Activated naive CD4-positive, alpha-beta T cell treated with anti-CD3 and anti-CD28 coated beads for 36 hours (primary cell): ENCODE measurements at regions not wholly inside any gene's neighbourhood (a gene's known extent, or its start where the extent isn't known, plus 50 kb on each side); places are given as distances from the start of the nearest gene placed in this dataset.
"Not testable (repeated sequence)": the region's sequence is repeated elsewhere in the genome, so short reads cannot be mapped to it uniquely, and the experiment has no call there.

Experiments used
- CTCF ChIA-PET: fragments of 350-600 bp; sonication (Branson Sonifier 250); formaldehyde crosslinking; loops from one replicate; lab custom pipeline; 2021; ENCODE audit warnings: antibody characterized with exemption; lab: Charles Lee
- DNase-seq: peaks from one replicate; pipeline ENCODE4 v3.0.0-alpha.2; 2020
- H3K27ac Mint-ChIP-seq: one replicate; pipeline ENCODE4 v1.8.0; 2021; ENCODE audit warnings: mild to moderate bottlenecking, mixed read lengths
- H3K27me3 Mint-ChIP-seq: one replicate; pipeline ENCODE4 v1.8.0; 2021; ENCODE audit warnings: low read depth, mixed read lengths
- H3K36me3 Mint-ChIP-seq: one replicate; pipeline ENCODE4 v1.8.0; 2021; ENCODE audit warnings: low read depth, mixed read lengths
- H3K4me1 Mint-ChIP-seq: one replicate; pipeline ENCODE4 v1.8.0; 2021; ENCODE audit warnings: low read depth, mixed read lengths
- H3K4me3 Mint-ChIP-seq: one replicate; pipeline ENCODE4 v1.8.0; 2021; ENCODE audit warnings: mild to moderate bottlenecking, moderate library complexity, mixed read lengths
- H3K9me3 Mint-ChIP-seq: one replicate; pipeline ENCODE4 v1.8.0; 2021; ENCODE audit warnings: mixed read lengths
- intact Hi-C: fragments of 100-400 bp; cut with micrococcal nuclease; formaldehyde crosslinking; loops from one replicate; pipeline ENCODE4 v1.15.1; 2023

GRCh38 chr4:134867027-134867426, 665.4 kb upstream of the PABPC4L start:
- Mint-ChIP-seq H3K36me3 (no peaks in the 10 kb centered on the region), H3K4me1 (no peaks in the 10 kb centered on the region), H3K27ac (no peak overlapping the region), H3K4me3 (no peak overlapping the region), H3K9me3 (peaks cover 4% of the 10 kb centered on the region), H3K27me3 (no peaks in the 10 kb centered on the region)
- intact Hi-C loops = no loop called here
- CTCF ChIA-PET = no interaction called here
- no peak for DNase-seq

GRCh38 chr4:134865675-134866074, 664.1 kb upstream of the PABPC4L start:
- DNase-seq = no peak
- Mint-ChIP-seq H3K36me3 (no peaks in the 10 kb centered on the region), H3K4me1 (no peaks in the 10 kb centered on the region), H3K4me3 (no peak overlapping the region), H3K9me3 (peaks cover 8% of the 10 kb centered on the region), H3K27me3 (no peaks in the 10 kb centered on the region), H3K27ac (no peak overlapping the region)
- CTCF ChIA-PET = no interaction called here
- intact Hi-C loops = no loop called here

GRCh38 chr4:134862116-134862515, 660.5 kb upstream of the PABPC4L start:
- peaks cover 6% of the 10 kb centered on the region for H3K9me3 Mint-ChIP-seq
- no peaks in the 10 kb centered on the region for H3K4me1 Mint-ChIP-seq
- intact Hi-C loops = no loop called here
- no peak overlapping the region for H3K4me3 Mint-ChIP-seq
- no peaks in the 10 kb centered on the region for H3K36me3 Mint-ChIP-seq
- no peak for DNase-seq
- CTCF ChIA-PET = interaction anchor here (0.6 kb wide), 1 partner anchor 836 kb away, joined by 3 read pairs; no protein-coding TSS in a partner anchor
- H3K27ac Mint-ChIP-seq = no peak overlapping the region
- H3K27me3 Mint-ChIP-seq = no peaks in the 10 kb centered on the region

- H3K9me3 Mint-ChIP-seq = peaks cover 10% of the 10 kb centered on the region
- H3K36me3 Mint-ChIP-seq = no peaks in the 10 kb centered on the region
- CTCF ChIA-PET = no interaction called here
- no peak overlapping the region for H3K4me3 Mint-ChIP-seq
- H3K27ac Mint-ChIP-seq = no peak overlapping the region
- DNase-seq = no peak
- intact Hi-C loops = no loop called here
- no peaks in the 10 kb centered on the region for H3K27me3 Mint-ChIP-seq
- no peaks in the 10 kb centered on the region for H3K4me1 Mint-ChIP-seq
These were observed 647.1 kb upstream of the PABPC4L start for GRCh38 chr4:134848681-134849080.

DNA sequence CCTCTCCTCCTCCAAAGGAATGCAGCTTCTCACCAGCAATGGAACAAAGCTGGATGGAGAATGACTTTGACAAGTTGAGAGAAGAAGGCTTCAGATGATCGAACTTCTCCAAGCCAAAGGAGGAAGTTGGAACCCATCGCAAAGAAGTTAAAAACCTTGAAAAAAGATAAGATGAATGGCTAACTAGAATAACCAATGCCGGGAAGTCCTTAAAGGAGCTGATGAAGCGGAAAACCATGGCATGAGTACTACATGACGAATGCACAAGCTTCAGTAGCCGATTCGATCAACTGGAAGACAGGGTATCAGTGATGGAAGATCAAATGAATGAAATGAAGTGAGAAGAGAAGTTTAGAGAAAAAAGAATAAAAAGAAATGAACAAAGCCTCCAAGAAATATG, 629.2 kb upstream of the PABPC4L start:
- H3K27ac Mint-ChIP-seq, CTCF ChIA-PET, H3K27me3 Mint-ChIP-seq, DNase-seq, H3K4me1 Mint-ChIP-seq, H3K36me3 Mint-ChIP-seq, H3K4me3 Mint-ChIP-seq, intact Hi-C loops, H3K9me3 Mint-ChIP-seq: not testable (repeated sequence)

DNA sequence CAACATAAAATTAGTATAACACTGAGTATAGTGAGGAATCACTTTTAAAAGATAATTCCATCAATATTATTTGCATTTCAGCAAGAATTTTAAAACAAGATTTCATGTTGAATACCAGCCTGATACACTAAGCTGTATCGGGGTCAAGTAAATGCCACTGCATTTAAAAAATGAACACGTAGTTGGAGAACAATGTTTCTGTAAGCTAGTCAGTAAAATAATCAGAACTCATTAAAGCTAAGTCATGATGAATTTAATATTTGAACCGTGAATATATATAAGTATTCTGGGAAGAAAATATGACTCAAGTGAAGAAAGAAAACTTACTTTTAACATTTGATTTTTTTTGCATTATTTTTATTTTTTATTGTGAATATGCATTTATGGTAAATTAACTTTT, 611.0 kb upstream of the PABPC4L start:
- CTCF ChIA-PET = no interaction called here
- intact Hi-C loops = no loop called here
- no peaks in the 10 kb centered on the region for H3K36me3 Mint-ChIP-seq
- no peaks in the 10 kb centered on the region for H3K4me1 Mint-ChIP-seq
- no peak overlapping the region for H3K27ac Mint-ChIP-seq
- H3K9me3 Mint-ChIP-seq = peaks cover 9% of the 10 kb centered on the region
- H3K27me3 Mint-ChIP-seq = no peaks in the 10 kb centered on the region
- no peak overlapping the region for H3K4me3 Mint-ChIP-seq
- no peak for DNase-seq

DNA sequence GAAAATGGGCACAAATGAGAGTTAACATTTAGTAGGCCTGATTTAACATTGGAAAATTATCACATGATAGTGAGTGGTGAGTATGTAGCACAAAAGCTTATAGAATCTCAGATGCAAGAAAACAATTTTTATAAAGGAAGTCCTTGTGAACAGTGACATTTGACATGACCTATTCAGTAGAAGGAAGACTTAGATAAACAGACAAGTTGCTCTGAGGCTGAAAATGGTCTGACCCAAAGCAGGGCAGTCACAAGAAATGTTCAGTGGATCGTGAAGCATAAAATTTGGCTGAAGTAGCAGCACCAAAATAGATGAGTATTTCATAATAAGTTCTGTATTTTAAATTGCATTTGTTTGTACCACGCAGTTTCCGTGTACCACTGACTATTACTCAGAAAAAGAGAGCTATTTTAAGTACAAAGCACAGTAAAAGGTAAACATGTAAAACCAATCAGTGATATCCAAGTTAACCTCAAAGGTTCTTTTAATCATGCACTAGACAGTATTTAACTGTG, 605.7 kb upstream of the PABPC4L start:
- H3K27me3 Mint-ChIP-seq = no peaks in the 10 kb centered on the region
- H3K27ac Mint-ChIP-seq = no peak overlapping the region
- no peaks in the 10 kb centered on the region for H3K36me3 Mint-ChIP-seq
- DNase-seq = no peak
- H3K9me3 Mint-ChIP-seq = peaks cover 4% of the 10 kb centered on the region
- H3K4me3 Mint-ChIP-seq = no peak overlapping the region
- intact Hi-C loops = no loop called here
- CTCF ChIA-PET = no interaction called here
- H3K4me1 Mint-ChIP-seq = no peaks in the 10 kb centered on the region

DNA sequence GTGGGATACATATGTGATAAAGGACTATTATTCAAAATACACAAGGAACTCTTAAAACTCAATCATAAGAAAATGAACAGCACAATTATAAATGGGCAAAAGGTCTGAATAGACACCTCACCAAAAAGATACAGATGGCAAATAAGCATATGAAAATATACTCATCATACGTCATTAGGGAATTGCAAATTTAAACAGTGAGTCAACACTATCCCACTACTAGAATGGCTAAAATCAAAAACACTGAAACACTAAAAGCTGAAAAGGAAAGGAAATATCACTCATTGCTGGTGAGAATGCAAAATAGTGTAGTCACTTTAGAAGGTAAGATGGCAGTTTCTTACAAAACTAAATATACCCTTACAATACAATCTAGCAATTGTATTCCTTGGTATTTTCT, 597.0 kb upstream of the PABPC4L start:
- intact Hi-C loops = no loop called here
- H3K4me3 Mint-ChIP-seq = no peak overlapping the region
- no peak for DNase-seq
- CTCF ChIA-PET = no interaction called here
- no peaks in the 10 kb centered on the region for H3K27me3 Mint-ChIP-seq
- H3K9me3 Mint-ChIP-seq = peaks cover 8% of the 10 kb centered on the region
- no peak overlapping the region for H3K27ac Mint-ChIP-seq
- no peaks in the 10 kb centered on the region for H3K4me1 Mint-ChIP-seq
- no peaks in the 10 kb centered on the region for H3K36me3 Mint-ChIP-seq

- no peak for DNase-seq
- intact Hi-C loops = no loop called here
- peaks cover 30% of the 10 kb centered on the region for H3K9me3 Mint-ChIP-seq
- CTCF ChIA-PET = no interaction called here
- no peak overlapping the region for H3K4me3 Mint-ChIP-seq
- H3K36me3 Mint-ChIP-seq = peaks cover 1% of the 10 kb centered on the region
- H3K4me1 Mint-ChIP-seq = no peaks in the 10 kb centered on the region
- no peaks in the 10 kb centered on the region for H3K27me3 Mint-ChIP-seq
- H3K27ac Mint-ChIP-seq = no peak overlapping the region
These were observed 585.7 kb upstream of the PABPC4L start for GRCh38 chr4:134787315-134787714.

- peaks cover 1% of the 10 kb centered on the region for H3K36me3 Mint-ChIP-seq
- no peak overlapping the region for H3K4me3 Mint-ChIP-seq
- intact Hi-C loops = no loop called here
- H3K4me1 Mint-ChIP-seq = no peaks in the 10 kb centered on the region
- no peak overlapping the region for H3K27ac Mint-ChIP-seq
- no peak for DNase-seq
- H3K9me3 Mint-ChIP-seq = peaks cover 26% of the 10 kb centered on the region
- CTCF ChIA-PET = no interaction called here
- H3K27me3 Mint-ChIP-seq = no peaks in the 10 kb centered on the region
These were observed 578.7 kb upstream of the PABPC4L start for GRCh38 chr4:134780244-134780643.

DNA sequence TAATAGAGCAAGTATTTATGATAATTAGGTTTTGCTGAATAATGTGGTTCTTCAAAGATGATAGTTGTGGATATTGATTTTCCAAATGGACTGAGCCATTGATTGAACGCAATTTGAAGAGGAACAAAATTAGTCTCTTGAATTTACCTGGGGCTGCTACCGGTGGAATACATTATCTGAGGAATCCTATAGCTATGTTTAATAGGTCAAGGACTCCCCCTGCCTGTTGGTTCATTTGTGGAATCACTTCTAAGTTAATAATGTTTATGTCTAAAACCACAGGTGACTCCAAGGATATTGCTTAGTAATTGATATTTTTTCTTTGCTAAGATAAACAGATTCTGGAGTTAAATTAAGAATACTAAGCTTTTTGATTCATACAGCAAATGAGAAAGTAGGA, 576.0 kb upstream of the PABPC4L start:
- no peaks in the 10 kb centered on the region for H3K4me1 Mint-ChIP-seq
- H3K36me3 Mint-ChIP-seq = no peaks in the 10 kb centered on the region
- peaks cover 7% of the 10 kb centered on the region for H3K9me3 Mint-ChIP-seq
- DNase-seq = no peak
- intact Hi-C loops = no loop called here
- H3K27ac Mint-ChIP-seq = no peak overlapping the region
- CTCF ChIA-PET = no interaction called here
- H3K27me3 Mint-ChIP-seq = no peaks in the 10 kb centered on the region
- H3K4me3 Mint-ChIP-seq = no peak overlapping the region

GRCh38 chr4:134773497-134774000, 572.0 kb upstream of the PABPC4L start:
- Mint-ChIP-seq H3K4me1 (no peaks in the 10 kb centered on the region), H3K36me3 (no peaks in the 10 kb centered on the region), H3K27me3 (no peaks in the 10 kb centered on the region), H3K9me3 (peaks cover 8% of the 10 kb centered on the region), H3K27ac (no peak overlapping the region), H3K4me3 (no peak overlapping the region)
- intact Hi-C loops = no loop called here
- no peak for DNase-seq
- CTCF ChIA-PET = no interaction called here

DNA sequence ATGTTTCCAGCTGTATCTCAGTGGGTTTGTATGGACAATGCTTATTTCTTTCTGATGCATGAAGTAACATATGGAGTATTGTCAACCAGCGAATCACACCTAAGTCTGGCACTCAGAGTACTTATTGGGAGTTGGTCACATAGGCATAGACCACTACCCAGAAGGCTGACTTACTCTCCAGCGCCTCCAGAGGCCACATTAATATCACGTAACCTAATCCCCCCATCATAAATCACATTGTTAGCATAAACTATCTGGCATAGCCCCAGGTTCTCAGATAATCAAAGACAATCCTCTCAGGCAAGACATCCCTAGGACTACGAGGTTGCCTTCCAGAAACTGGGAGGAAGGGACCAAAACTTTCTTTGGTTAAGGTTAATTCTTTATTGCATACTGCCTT, 560.5 kb upstream of the PABPC4L start:
- intact Hi-C loops = no loop called here
- no peaks in the 10 kb centered on the region for H3K27me3 Mint-ChIP-seq
- no peak overlapping the region for H3K4me3 Mint-ChIP-seq
- CTCF ChIA-PET = no interaction called here
- H3K4me1 Mint-ChIP-seq = no peaks in the 10 kb centered on the region
- H3K27ac Mint-ChIP-seq = no peak overlapping the region
- H3K9me3 Mint-ChIP-seq = no peaks in the 10 kb centered on the region
- no peaks in the 10 kb centered on the region for H3K36me3 Mint-ChIP-seq
- DNase-seq = no peak
